AG09319 (cell line): ENCODE measurements at regions not wholly inside any gene's neighbourhood (a gene's known extent, or its start where the extent isn't known, plus 50 kb on each side); places are given as distances from the start of the nearest gene placed in this dataset.

Experiments
- DNase-seq: peaks from one replicate; pipeline ENCODE4 v3.0.0-alpha.2; 2010; ENCODE audit warnings: low read depth; ENCODE audit errors: extremely low read depth
- CTCF ChIP-seq: IDR thresholded peaks from 2 replicates; pipeline ENCODE4 v1.5.1; 2011; ENCODE audit warnings: low read depth, mild to moderate bottlenecking, inconsistent platforms, low read length, moderate library complexity

GRCh38 chr1:22383526-22384294, 67.9 kb upstream of the ZBTB40 start:
- no peak for TF ChIP-seq CTCF
- no peak for DNase-seq

GRCh38 chr1:22385537-22385936, 66.1 kb upstream of the ZBTB40 start:
- TF ChIP-seq CTCF: no peak
- no peak for DNase-seq

- DNase-seq: no peak
- no peak for TF ChIP-seq CTCF
Observed at GRCh38 chr1:22386774-22387173, 64.9 kb upstream of the ZBTB40 start.

- no peak for DNase-seq
- no peak for TF ChIP-seq CTCF
Observed at GRCh38 chr1:22387919-22388580, 63.6 kb upstream of the ZBTB40 start.

- no peak for DNase-seq
- TF ChIP-seq CTCF: no peak
Observed at GRCh38 chr1:22388671-22389450, 62.8 kb upstream of the ZBTB40 start.

- no peak for DNase-seq
- no peak for TF ChIP-seq CTCF
Observed at GRCh38 chr1:22393587-22393986, 58.1 kb upstream of the ZBTB40 start.
